Daoy (cell line): ENCODE measurements at regions not wholly inside any gene's neighbourhood (a gene's known extent, or its start where the extent isn't known, plus 50 kb on each side); places are given as distances from the start of the nearest gene placed in this dataset.
"Not testable (repeated sequence)": the region's sequence is repeated elsewhere in the genome, so short reads cannot be mapped to it uniquely, and the experiment has no call there.

ENCODE experiments used
- DNase-seq: peaks from one replicate; pipeline ENCODE4 v3.0.0-alpha.2; 2015; ENCODE audit warnings: low read depth

DNA sequence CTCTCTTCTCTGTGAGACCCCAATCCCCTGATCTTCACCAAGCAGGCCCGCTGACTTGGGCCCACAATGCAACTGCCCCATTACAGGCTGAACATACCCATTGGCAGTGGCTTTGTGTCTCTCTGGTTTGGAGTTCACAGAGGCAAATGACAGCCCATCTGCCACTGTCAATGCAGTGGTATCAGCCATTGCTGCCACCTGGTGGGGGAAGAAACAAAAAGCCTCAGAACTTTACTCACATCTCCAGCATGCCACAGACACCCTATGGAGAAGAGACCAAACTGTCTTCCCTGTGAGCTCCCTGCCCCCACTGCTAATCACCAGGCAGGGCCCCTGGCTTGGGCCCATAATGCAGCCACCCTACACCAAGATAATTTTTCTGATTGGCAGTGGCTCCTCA lies 729.3 kb upstream of the ACTRT1 start:
- DNase-seq = no peak

- no peak for DNase-seq
Measured at GRCh38 chrX:128780934-128781333, 728.7 kb upstream of the ACTRT1 start.

DNA sequence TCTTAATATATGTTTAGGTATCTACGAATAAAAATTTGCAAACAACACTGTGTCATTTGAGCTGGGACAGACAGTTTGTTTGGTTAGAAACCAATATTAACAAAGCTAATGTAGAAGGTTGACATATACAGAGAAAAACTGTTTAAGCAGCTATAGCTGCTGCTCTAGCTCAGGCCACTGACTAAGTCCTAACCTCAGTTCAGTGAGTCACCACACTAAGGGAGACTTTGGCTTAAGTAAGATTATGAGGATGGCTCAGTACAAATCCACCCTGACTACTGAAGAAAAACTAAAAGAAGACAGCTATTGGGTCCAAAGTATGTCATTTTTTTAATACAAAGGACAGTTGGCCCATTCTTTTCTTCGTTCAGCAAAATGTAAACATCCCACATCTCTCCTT lies 717.3 kb upstream of the ACTRT1 start:
- DNase-seq = no peak

DNA sequence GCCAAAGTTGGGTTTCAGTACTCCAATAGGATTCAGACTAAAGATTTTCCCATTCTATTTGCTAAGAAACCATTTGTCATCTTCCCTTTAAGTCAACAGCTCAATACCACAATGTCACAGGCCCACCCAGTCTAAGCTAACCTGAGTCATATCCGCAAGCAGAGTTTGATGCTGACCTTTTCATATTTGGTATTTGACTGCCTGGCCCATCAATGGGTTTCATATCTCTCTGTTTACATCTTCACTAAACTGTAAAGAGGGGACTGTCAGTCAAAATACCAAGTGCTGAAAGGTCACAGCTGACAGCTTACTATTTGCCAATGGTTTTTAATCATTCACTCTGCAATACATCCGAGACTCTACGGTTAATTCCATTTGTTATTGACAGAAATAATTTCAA lies 707.5 kb upstream of the ACTRT1 start:
- DNase-seq = no peak

GRCh38 chrX:128759177-128759576 lies 707.0 kb upstream of the ACTRT1 start:
- no peak for DNase-seq

GRCh38 chrX:128754130-128754529 lies 701.9 kb upstream of the ACTRT1 start:
- DNase-seq = no peak

GRCh38 chrX:128739539-128739938 lies 687.3 kb upstream of the ACTRT1 start:
- DNase-seq = no peak

DNA sequence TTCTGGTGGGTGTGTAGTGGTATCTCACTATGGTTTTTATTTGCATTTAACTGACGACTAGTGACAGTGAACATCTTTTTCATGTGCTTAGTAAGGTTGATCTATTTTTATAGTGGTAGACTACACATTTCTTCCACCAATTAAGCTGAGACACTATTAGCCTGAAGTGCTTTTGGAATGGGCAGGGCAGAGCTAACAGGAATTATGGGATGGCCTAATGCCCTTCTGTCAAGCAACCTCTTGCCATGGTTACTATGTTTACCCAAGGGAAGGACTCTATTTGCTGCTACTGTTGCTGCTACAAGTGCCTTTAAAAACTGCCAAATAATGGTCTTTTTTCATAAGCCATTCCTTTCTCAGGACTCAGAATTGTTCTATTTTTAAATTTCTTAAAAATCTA lies 676.7 kb upstream of the ACTRT1 start:
- no peak for DNase-seq

- DNase-seq = no peak
Measured at GRCh38 chrX:128717635-128718578, 665.7 kb upstream of the ACTRT1 start.

DNA sequence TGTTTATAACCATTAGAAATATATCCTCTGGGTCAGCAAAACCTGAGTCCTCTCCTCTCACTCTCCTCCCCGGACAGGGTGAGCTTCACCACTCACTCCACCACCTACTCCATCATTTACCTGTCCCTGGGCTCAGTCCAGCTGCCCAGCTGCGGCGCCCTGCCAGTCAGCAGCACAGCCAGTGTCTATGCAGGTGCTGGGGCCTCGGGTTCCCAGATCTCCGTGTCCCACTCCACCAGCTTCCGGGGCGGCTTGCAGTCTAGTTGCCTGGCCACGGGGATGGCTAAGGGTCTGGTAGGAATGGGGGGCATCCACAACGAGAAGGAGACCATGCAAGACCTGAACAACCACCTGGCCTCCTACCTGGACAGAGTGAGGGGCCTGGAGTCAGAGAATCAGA lies 662.2 kb upstream of the ACTRT1 start:
- DNase-seq = no peak

DNA sequence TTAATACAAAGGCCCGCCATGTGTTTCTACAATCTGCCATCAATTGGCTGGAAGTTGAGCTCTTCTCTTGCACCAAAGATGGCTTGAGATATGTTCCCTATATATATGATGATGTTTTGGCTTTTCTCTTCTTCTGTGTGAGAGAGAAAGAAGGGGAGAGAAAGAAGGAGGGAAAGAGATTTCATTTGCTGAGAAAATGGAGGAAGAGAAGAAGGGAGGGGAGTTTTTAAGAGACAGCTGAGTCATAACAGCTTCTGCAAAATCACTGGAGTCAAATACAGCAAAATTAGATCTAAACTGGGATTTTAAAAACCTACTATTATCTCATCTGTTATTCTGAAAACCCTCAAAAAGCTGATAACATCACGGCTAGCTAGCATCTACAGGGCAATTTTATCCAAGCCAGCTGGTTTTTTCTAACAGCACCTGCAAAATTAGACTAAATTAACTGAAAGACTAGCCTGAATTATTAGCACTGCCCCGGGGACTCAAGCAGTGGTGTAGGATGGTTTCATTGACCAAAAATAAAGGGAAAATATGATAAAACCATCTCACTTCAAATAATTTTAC lies 647.6 kb upstream of the ACTRT1 start:
- DNase-seq = no peak

GRCh38 chrX:128698573-128699181 lies 646.5 kb upstream of the ACTRT1 start:
- DNase-seq = no peak

DNA sequence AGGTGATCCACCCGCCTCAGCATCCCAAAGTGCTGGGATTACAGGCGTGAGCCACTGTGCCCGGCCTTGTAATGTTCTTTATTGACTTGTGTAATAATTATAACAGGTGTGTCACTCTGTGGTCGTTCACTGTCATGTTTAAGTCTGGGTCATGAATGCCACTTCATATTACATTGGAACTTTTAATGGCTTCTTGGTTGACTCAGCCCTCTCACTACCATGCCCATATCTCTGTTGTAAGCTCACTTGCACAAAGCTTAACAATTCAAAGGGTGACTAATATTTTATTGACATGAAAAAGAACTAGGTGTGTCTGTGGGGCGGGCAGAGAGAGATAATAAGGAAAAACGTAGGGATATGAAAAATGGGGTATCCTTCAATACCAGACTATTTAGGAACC lies 639.7 kb upstream of the ACTRT1 start:
- no peak for DNase-seq

DNA sequence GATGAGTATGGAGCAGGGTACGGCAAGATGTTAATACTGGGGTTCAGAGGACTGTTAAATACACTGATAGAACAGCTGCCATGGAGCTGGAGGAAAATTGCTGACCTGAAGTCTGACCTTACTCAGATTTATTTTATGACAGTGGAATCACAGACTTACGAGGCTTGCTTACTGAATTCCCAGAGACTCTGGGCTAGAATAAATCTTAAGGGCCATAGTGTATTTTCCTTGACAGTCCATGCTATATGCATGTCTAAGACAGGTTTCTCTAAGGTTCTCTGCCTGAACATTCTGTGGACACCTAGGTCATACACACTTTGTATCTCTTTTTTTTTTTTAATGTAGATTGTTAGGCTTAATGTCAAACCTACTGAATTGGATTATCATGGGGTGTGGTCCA lies 633.2 kb upstream of the ACTRT1 start:
- DNase-seq = no peak

DNA sequence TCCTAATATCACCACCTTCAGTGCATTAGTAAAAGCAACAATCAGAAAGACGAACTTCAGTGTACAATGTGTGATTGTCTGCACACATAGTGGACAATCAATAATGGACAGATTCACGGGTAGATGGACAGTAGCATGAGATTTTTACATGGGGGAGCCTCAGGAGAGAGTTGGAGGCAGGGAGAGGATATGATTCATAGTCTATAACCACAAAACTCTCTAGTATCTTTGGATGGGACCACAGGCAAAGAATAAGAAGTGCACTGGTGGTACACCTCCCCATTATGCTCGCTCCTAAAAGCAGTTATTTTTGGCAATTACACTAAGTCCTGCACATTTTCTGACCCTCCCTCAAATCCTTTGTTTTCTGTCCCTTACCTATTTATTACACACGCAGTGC lies 624.4 kb upstream of the ACTRT1 start:
- no peak for DNase-seq

DNA sequence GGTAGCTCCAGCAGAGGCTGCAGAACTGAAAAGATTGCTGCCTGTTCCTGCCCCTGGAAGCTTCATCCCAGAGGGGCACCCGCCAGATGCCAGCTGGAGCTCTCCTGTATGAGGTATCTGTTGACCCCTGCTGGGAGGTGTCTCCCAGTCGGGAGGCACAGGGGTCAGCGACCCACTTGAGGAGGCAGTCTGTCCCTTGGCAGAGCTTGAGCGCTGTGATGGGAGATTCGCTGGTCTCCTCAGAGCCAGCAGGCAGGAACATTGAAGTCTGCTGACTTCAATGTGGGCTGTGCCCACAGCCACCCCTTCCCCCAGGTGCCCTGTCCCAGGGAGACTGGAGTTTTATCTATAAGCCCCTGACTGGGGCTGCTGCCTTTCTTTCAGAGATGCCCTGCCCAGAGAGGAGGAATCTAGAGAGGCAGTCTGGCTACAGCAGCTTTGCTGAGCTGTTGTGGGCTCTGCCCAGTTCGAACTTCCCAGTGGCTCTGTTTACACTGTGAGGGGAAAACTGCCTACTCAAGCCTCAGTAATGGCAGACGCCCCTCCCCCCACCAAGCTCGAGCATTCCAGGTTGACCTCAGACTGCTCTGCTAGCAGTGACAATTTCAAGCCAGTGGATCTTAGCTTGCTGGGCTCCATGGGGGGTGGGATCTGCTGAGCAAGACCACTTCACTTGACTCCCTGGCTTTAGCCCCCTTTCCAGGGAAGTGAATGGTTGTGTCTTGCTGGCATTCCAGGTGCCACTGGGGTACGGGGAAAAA lies 622.3 kb upstream of the ACTRT1 start:
- not testable (repeated sequence) for DNase-seq

DNA sequence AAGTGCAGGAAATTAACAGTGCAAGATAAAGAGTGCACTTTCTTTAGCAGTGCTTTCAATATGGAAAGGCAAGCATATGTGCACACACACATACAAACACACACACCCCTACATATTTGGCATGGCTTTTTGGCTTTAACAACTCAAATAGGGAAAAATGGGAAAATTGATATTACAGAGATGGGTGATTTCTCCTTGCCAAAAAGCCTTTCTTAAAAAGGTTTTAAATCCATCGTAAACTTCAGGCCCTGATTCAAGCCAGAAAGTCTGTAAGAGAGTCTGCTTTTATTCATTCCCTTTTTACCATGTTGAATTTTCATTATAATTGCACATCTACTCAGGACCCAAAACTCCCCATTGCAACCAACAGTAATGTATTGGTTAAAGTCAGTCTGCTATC lies 612.0 kb upstream of the ACTRT1 start:
- no peak for DNase-seq

DNA sequence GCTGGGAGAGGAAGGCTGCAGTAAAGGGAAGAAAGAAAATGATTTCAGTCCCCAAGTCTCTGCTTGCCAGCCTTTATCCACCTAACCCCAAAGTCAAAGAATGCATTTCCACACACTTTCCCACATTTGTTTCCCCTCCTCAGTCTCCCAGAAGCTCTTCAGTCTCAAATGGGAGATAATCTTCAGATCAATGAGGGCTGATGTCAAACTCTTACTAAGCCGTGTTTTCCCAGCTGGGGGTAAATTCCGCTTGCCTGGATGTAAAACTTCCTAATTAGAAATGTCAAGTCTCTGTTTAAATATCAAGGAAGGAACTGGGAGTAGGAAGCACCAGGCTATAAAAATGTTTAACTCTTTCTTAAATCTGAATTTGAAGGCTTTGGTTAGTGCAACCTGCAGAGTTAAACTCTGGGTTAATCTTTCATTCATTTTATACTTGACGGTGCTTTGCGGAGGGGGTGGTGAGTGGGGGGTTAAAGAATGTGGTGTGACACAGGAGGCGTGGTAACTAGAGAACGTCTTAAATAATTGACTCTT lies 601.4 kb upstream of the ACTRT1 start:
- no peak for DNase-seq

DNA sequence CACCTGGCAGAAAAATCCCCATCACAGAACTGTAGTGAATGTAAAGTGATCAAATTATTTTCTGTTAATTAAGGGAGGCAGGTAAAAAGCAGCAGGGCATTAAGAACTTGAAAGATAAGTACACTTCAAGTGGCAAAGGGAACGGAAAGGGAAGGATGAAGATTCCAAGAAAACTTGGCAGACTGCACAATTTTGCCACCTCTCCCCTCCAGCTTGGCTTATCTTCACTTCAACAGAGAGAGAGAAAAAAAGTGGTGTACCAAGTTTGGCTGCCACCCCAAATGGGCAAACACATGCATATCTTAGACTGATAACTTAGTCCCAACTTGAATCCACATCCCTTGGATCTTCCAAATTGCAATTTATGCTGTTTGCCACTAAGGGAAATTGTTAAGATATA lies 598.1 kb upstream of the ACTRT1 start:
- no peak for DNase-seq

- DNase-seq = no peak
Measured at GRCh38 chrX:128634754-128635153, 582.6 kb upstream of the ACTRT1 start.

GRCh38 chrX:128623361-128623760 lies 571.2 kb upstream of the ACTRT1 start:
- DNase-seq = no peak

- DNase-seq = no peak
Measured at GRCh38 chrX:128622296-128622695, 570.1 kb upstream of the ACTRT1 start.
